GM18858 (cell line): ENCODE measurements at regions not wholly inside any gene's neighbourhood (a gene's known extent, or its start where the extent isn't known, plus 50 kb on each side); places are given as distances from the start of the nearest gene placed in this dataset.
"Not testable (repeated sequence)": the region's sequence is repeated elsewhere in the genome, so short reads cannot be mapped to it uniquely, and the experiment has no call there.

Source experiments
- ATAC-seq: cut with Tn5 transposase; IDR thresholded peaks from one replicate; pipeline ENCODE4 v1.9.1; 2021; ENCODE audit not compliant: unreplicated experiment

- no peak for ATAC-seq
These were observed 154.4 kb upstream of the NOCT start for GRCh38 chr4:138861135-138861534.

- ATAC-seq: not testable (repeated sequence)
These were observed 155.2 kb upstream of the NOCT start for GRCh38 chr4:138860357-138860756.

GRCh38 chr4:138859254-138859653 lies 156.3 kb upstream of the NOCT start:
- ATAC-seq: no peak

- no peak for ATAC-seq
These were observed 157.2 kb upstream of the NOCT start for GRCh38 chr4:138858419-138858818.

GRCh38 chr4:138857416-138857815 lies 158.2 kb upstream of the NOCT start:
- no peak for ATAC-seq

GRCh38 chr4:138852681-138853080 lies 162.9 kb upstream of the NOCT start:
- ATAC-seq: no peak

GRCh38 chr4:138851391-138852335 lies 163.9 kb upstream of the NOCT start:
- ATAC-seq: no peak

GRCh38 chr4:138845664-138846063 lies 169.9 kb upstream of the NOCT start:
- no peak for ATAC-seq

GRCh38 chr4:138845054-138845453 lies 170.5 kb upstream of the NOCT start:
- no peak for ATAC-seq

- ATAC-seq: no peak
These were observed 172.0 kb upstream of the NOCT start for GRCh38 chr4:138843616-138844015.

- no peak for ATAC-seq
These were observed 174.2 kb upstream of the NOCT start for GRCh38 chr4:138841343-138841742.

- no peak for ATAC-seq
These were observed 177.3 kb upstream of the NOCT start for GRCh38 chr4:138838251-138838650.

- ATAC-seq: no peak
These were observed 179.6 kb upstream of the NOCT start for GRCh38 chr4:138835832-138836533.

GRCh38 chr4:138833974-138834373 lies 181.6 kb upstream of the NOCT start:
- ATAC-seq: peak; percentile 43

GRCh38 chr4:138832563-138832962 lies 183.0 kb upstream of the NOCT start:
- ATAC-seq: no peak

- ATAC-seq: no peak
These were observed 183.6 kb upstream of the NOCT start for GRCh38 chr4:138831948-138832347.

- no peak for ATAC-seq
These were observed 186.7 kb upstream of the NOCT start for GRCh38 chr4:138828926-138829325.

- ATAC-seq: no peak
These were observed 188.8 kb upstream of the NOCT start for GRCh38 chr4:138826754-138827153.

GRCh38 chr4:138826322-138826721 lies 189.3 kb upstream of the NOCT start:
- no peak for ATAC-seq

GRCh38 chr4:138821331-138821730 lies 194.2 kb upstream of the NOCT start:
- ATAC-seq: no peak

GRCh38 chr4:138816875-138817274 lies 198.7 kb upstream of the NOCT start:
- no peak for ATAC-seq

- ATAC-seq: no peak
These were observed 199.8 kb upstream of the NOCT start for GRCh38 chr4:138815811-138816210.
